ENCODE measurements at regions not wholly inside any gene's neighbourhood (a gene's known extent, or its start where the extent isn't known, plus 50 kb on each side); places are given as distances from the start of the nearest gene placed in this dataset.

DNA sequence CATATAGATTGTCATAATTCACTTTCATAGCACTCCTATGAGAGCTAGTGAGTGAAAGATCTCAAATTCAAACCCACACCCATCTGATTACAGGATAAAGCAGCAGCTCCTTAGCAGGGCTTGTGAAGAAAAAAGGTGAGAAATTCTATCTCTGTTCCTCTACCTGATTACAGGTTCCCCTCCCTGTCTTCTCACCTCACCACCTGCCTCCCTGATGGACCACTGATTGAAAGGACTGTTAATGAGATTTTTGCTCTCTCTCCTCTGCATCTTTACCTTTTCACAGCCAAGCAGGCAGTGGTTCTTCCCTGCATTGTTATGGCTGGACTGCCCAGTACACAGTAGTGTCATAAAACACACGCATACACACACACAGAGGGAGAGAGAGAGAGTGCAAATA, 228.5 kb downstream of the MTERF1 start:
- TF ChIP-seq SUZ12 (IDR thresholded peaks at IDR 0.05; ENCODE audit: extremely low read depth, insufficient read depth, insufficient read length) (no peak), YY1 (IDR thresholded peaks at IDR 0.05; ENCODE audit: insufficient read depth, insufficient read length) (no peak), ZNF274 (IDR thresholded peaks at IDR 0.05; ENCODE audit: low read depth, low read length) (no peak)
- Histone ChIP-seq H3K4me3 (ENCODE audit: insufficient read length, low read depth) (no peak overlapping the region), H3K4me1 (ENCODE audit: insufficient read depth, insufficient read length) (no peaks in the 10 kb centered on the region), H3K9ac (ENCODE audit: insufficient read length, low read depth) (no peak overlapping the region), H3K27me3 (ENCODE audit: insufficient read depth, insufficient read length) (no peaks in the 10 kb centered on the region), H3K9me3 (ENCODE audit: insufficient read depth, low read length) (no peaks in the 10 kb centered on the region), H3K36me3 (ENCODE audit: insufficient read depth, insufficient read length, low read length) (no peaks in the 10 kb centered on the region)
- no peak for DNase-seq (ENCODE audit: low read depth, low spot score)

DNA sequence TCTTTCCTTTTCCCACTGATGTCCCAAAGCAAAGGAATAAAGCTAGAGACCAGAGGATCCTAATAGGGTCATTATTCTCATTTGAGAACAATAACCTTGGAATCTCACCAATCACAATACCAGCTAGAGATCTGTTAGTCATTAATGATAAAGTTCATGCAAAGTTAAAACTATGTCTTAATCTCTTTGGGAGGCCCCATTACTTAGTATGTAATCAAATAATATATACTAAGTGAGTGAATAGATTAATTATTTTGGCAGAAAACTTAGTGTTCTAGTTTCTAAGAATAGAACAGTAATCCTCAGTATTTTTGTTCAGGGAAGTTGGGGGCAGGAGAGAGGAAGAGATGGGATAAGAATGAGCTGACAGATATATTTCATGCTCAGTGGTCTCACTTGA, 227.2 kb downstream of the MTERF1 start:
- no peaks in the 10 kb centered on the region for H3K27me3 ChIP-seq (ENCODE audit: insufficient read depth, insufficient read length)
- DNase-seq (ENCODE audit: low read depth, low spot score): no peak
- H3K4me1 ChIP-seq (ENCODE audit: insufficient read depth, insufficient read length): no peaks in the 10 kb centered on the region
- no peak overlapping the region for H3K4me3 ChIP-seq (ENCODE audit: insufficient read length, low read depth)
- no peak overlapping the region for H3K9ac ChIP-seq (ENCODE audit: insufficient read length, low read depth)
- TF ChIP-seq ZNF274 (IDR thresholded peaks at IDR 0.05; ENCODE audit: low read depth, low read length) (no peak), SUZ12 (IDR thresholded peaks at IDR 0.05; ENCODE audit: extremely low read depth, insufficient read depth, insufficient read length) (no peak), YY1 (IDR thresholded peaks at IDR 0.05; ENCODE audit: insufficient read depth, insufficient read length) (no peak)
- no peaks in the 10 kb centered on the region for H3K9me3 ChIP-seq (ENCODE audit: insufficient read depth, low read length)
- H3K36me3 ChIP-seq (ENCODE audit: insufficient read depth, insufficient read length, low read length): no peaks in the 10 kb centered on the region

DNA sequence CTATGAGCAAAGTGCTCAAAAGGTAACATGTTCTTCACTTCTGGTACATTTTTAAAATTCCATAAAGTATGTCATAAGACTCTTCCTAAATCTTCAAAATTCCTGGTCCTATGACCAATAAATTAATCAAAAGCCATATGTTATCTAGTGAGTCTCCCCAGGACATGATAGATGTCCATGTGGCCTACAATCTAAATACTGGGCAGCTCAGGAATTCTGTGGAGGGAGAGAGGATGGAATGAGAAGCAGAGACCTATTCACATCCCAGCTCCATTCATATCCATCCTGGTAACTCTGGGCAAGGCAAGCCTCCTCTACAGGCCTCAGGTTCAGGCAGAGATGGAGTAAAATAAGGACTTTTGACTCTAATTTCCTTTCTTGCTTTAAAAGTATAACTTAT, 224.8 kb downstream of the MTERF1 start:
- no peaks in the 10 kb centered on the region for H3K27me3 ChIP-seq (ENCODE audit: insufficient read depth, insufficient read length)
- no peak for DNase-seq (ENCODE audit: low read depth, low spot score)
- no peak overlapping the region for H3K4me3 ChIP-seq (ENCODE audit: insufficient read length, low read depth)
- no peaks in the 10 kb centered on the region for H3K9me3 ChIP-seq (ENCODE audit: insufficient read depth, low read length)
- H3K9ac ChIP-seq (ENCODE audit: insufficient read length, low read depth): no peak overlapping the region
- TF ChIP-seq SUZ12 (IDR thresholded peaks at IDR 0.05; ENCODE audit: extremely low read depth, insufficient read depth, insufficient read length) (no peak), YY1 (IDR thresholded peaks at IDR 0.05; ENCODE audit: insufficient read depth, insufficient read length) (no peak), ZNF274 (IDR thresholded peaks at IDR 0.05; ENCODE audit: low read depth, low read length) (no peak)
- H3K36me3 ChIP-seq (ENCODE audit: insufficient read depth, insufficient read length, low read length): no peaks in the 10 kb centered on the region
- H3K4me1 ChIP-seq (ENCODE audit: insufficient read depth, insufficient read length): no peaks in the 10 kb centered on the region

DNA sequence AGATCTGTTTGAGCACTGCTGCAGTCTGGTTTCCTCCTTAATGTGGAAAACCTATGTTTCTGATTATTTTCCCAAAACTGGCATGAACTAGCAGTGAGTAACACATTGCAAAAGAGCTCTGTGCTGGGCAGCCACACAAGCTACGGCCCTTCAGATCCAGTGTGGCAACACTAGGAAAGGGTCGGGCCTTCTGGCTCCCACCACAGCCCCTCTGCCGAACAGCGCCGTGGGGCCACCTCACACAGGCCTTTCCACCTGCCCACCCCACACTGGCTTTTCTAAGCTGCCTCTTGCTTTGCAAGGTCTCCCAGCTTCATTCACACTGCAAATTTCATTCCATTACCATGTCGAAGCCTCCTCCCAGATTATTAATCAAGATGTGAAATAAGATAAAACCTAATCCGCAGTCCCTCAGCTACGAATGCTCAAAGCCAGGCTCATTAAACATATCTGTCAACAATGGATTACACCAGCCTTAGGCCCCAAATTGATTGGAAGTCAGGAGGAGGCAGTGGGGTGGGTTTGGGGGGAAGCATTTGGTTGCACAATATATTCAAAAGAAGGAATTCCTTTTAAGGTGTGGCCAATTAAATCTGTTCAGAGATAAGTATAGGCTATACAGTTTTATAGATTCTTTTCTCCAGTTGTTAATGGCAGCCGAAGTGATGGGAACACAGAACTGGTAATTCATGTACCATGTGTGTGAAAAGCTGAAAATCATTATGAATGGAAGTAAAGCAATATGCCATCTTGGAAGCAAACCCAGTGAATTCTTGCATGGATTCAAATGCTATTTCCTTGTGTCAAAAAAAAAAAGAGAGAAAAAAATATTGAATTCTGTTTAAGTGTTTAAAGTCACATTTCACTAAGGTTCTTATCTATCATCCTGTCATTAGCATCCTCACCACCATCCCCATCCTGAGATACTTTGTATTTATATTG, 223.7 kb downstream of the MTERF1 start:
- TF ChIP-seq ZNF274 (IDR thresholded peaks at IDR 0.05; ENCODE audit: low read depth, low read length): no peak
- no peak for TF ChIP-seq YY1 (IDR thresholded peaks at IDR 0.05; ENCODE audit: insufficient read depth, insufficient read length)
- no peak for TF ChIP-seq SUZ12 (IDR thresholded peaks at IDR 0.05; ENCODE audit: extremely low read depth, insufficient read depth, insufficient read length)
- no peak for DNase-seq (ENCODE audit: low read depth, low spot score)

DNA sequence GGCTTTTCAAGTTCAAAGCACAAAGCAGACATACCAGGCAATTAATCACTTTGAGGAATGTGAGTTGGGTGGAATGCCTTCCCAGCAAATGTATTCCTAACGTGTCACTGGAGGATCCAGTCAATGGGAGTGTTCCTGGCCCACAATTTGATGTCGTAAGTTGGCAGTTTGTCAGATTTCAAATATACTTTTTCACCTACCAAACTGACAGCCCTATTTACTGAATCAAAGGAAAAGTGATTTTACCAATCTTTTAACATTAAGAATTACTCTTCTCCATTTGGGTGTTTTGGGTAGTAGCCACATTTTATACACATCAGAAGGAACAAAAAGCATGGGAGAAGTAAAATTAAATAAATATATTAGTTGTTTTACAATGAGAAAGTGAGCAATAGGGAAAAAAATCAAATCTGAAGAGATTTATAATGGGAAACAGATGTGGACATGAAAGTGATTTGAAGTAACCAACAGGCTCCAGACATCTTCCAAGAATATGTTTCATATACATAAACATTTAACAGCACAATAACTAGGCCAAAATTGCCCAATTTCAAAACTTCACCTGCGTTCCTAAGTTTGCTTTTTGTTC, 222.9 kb downstream of the MTERF1 start:
- H3K27me3 ChIP-seq (ENCODE audit: insufficient read depth, insufficient read length): no peaks in the 10 kb centered on the region
- peak; percentile 20 for DNase-seq (ENCODE audit: low read depth, low spot score)
- H3K9me3 ChIP-seq (ENCODE audit: insufficient read depth, low read length): no peaks in the 10 kb centered on the region
- no peaks in the 10 kb centered on the region for H3K4me1 ChIP-seq (ENCODE audit: insufficient read depth, insufficient read length)
- TF ChIP-seq YY1 (IDR thresholded peaks at IDR 0.05; ENCODE audit: insufficient read depth, insufficient read length) (no peak), ZNF274 (IDR thresholded peaks at IDR 0.05; ENCODE audit: low read depth, low read length) (no peak), SUZ12 (IDR thresholded peaks at IDR 0.05; ENCODE audit: extremely low read depth, insufficient read depth, insufficient read length) (no peak)
- no peak overlapping the region for H3K4me3 ChIP-seq (ENCODE audit: insufficient read length, low read depth)
- no peak overlapping the region for H3K9ac ChIP-seq (ENCODE audit: insufficient read length, low read depth)
- no peaks in the 10 kb centered on the region for H3K36me3 ChIP-seq (ENCODE audit: insufficient read depth, insufficient read length, low read length)

More for the DNA sequence above, 223.7 kb downstream of the MTERF1 start:
- H3K9me3 ChIP-seq (ENCODE audit: insufficient read depth, low read length): no peaks in the 10 kb centered on the region
- no peak overlapping the region for H3K4me3 ChIP-seq (ENCODE audit: insufficient read length, low read depth)
- H3K4me1 ChIP-seq (ENCODE audit: insufficient read depth, insufficient read length): no peaks in the 10 kb centered on the region
- no peak overlapping the region for H3K9ac ChIP-seq (ENCODE audit: insufficient read length, low read depth)
- H3K36me3 ChIP-seq (ENCODE audit: insufficient read depth, insufficient read length, low read length): no peaks in the 10 kb centered on the region
- H3K27me3 ChIP-seq (ENCODE audit: insufficient read depth, insufficient read length): no peaks in the 10 kb centered on the region

DNA sequence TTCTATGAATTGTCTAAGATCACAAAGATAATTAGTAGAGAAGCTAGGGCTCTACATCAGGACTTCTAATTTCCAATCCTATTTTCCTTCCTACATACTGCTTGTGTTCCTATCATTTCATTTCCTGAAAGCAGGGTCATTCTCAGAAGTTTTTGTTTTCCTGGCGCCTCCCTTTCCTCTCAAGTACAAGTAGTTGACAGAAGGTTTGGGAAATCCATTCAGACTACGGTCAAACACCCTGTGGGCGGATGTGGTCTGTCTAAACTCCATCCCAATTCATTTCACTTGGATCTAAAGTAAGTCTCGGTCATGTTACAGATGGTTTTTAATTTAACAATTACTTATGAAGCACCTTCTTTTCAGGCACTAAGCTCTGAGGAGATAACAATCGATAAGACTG, 221.4 kb downstream of the MTERF1 start:
- no peak overlapping the region for H3K9ac ChIP-seq (ENCODE audit: insufficient read length, low read depth)
- no peaks in the 10 kb centered on the region for H3K9me3 ChIP-seq (ENCODE audit: insufficient read depth, low read length)
- H3K4me3 ChIP-seq (ENCODE audit: insufficient read length, low read depth): no peak overlapping the region
- H3K27me3 ChIP-seq (ENCODE audit: insufficient read depth, insufficient read length): no peaks in the 10 kb centered on the region
- TF ChIP-seq ZNF274 (IDR thresholded peaks at IDR 0.05; ENCODE audit: low read depth, low read length) (no peak), SUZ12 (IDR thresholded peaks at IDR 0.05; ENCODE audit: extremely low read depth, insufficient read depth, insufficient read length) (no peak), YY1 (IDR thresholded peaks at IDR 0.05; ENCODE audit: insufficient read depth, insufficient read length) (no peak)
- no peak for DNase-seq (ENCODE audit: low read depth, low spot score)
- no peaks in the 10 kb centered on the region for H3K4me1 ChIP-seq (ENCODE audit: insufficient read depth, insufficient read length)
- H3K36me3 ChIP-seq (ENCODE audit: insufficient read depth, insufficient read length, low read length): no peaks in the 10 kb centered on the region

DNA sequence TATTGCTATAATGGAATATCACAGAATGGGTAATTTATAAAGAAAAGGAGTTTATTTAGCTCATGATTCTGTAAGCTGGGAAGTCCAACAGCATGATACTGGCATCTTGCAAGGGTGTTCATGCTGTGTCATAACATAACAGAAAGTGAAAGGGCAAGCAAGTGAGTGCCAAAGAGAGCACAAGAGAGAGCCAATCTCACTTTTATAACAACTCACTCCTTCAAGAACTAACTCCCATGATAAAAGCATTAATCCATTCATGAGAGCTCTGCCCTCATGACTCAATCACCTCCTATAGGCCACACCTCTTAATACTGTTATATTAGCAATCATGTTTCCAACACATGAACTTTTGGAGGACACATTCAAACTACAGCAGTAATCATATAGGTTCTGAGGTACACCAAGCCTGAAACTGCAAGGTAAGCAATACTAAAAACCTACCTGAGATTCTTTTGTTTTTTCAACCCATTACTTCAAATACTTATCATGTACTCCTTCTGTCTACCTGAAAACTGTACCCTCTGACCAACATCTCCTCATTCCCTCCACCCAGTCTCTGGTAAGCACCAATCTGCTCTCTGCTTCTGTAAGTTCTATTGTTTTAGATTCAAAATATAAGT, 219.7 kb downstream of the MTERF1 start:
- H3K9me3 ChIP-seq (ENCODE audit: insufficient read depth, low read length): no peaks in the 10 kb centered on the region
- H3K36me3 ChIP-seq (ENCODE audit: insufficient read depth, insufficient read length, low read length): no peaks in the 10 kb centered on the region

More for the DNA sequence above, 219.7 kb downstream of the MTERF1 start:
- no peaks in the 10 kb centered on the region for H3K27me3 ChIP-seq (ENCODE audit: insufficient read depth, insufficient read length)
- H3K9ac ChIP-seq (ENCODE audit: insufficient read length, low read depth): no peak overlapping the region
- no peak overlapping the region for H3K4me3 ChIP-seq (ENCODE audit: insufficient read length, low read depth)
- TF ChIP-seq ZNF274 (IDR thresholded peaks at IDR 0.05; ENCODE audit: low read depth, low read length): no peak
- TF ChIP-seq SUZ12 (IDR thresholded peaks at IDR 0.05; ENCODE audit: extremely low read depth, insufficient read depth, insufficient read length): no peak
- TF ChIP-seq YY1 (IDR thresholded peaks at IDR 0.05; ENCODE audit: insufficient read depth, insufficient read length): no peak
- no peaks in the 10 kb centered on the region for H3K4me1 ChIP-seq (ENCODE audit: insufficient read depth, insufficient read length)
- DNase-seq (ENCODE audit: low read depth, low spot score): no peak
